ENCODE measurements at regions not wholly inside any gene's neighbourhood (a gene's known extent, or its start where the extent isn't known, plus 50 kb on each side); places are given as distances from the start of the nearest gene placed in this dataset.
"Not testable (repeated sequence)": the region's sequence is repeated elsewhere in the genome, so short reads cannot be mapped to it uniquely, and the experiment has no call there.

- TF ChIP-seq POLR2A (IDR thresholded peaks at IDR 0.05; ENCODE audit: low read length); GATA1 (IDR thresholded peaks at IDR 0.05; ENCODE audit: low read depth, low read length): not testable (repeated sequence)
Observed at GRCh38 chr1:181924034-181924433, 137.5 kb downstream of the ZNF648 start.

Measured in erythroblast (primary cell).